Left ventricle myocardium inferior (tissue), 1 donor: ENCODE measurements at regions not wholly inside any gene's neighbourhood (a gene's known extent, or its start where the extent isn't known, plus 50 kb on each side); places are given as distances from the start of the nearest gene placed in this dataset.

ENCODE experiments used
- DNase-seq: peaks from one replicate; pipeline ENCODE4 v3.0.0-alpha.2; 2020
- H3K27ac ChIP-seq: fragments of 200-600 bp; replicated peaks from 2 replicates; pipeline ENCODE4 v1.8.0; 2021
- H3K27me3 ChIP-seq: fragments of 200-600 bp; 2 replicates; pipeline ENCODE4 v1.8.0; 2021; ENCODE audit warnings: low read depth
- H3K36me3 ChIP-seq: fragments of 200-600 bp; 2 replicates; pipeline ENCODE4 v1.8.0; 2021
- H3K4me1 ChIP-seq: fragments of 200-600 bp; 2 replicates; pipeline ENCODE4 v1.8.0; 2021
- H3K4me3 ChIP-seq: fragments of 200-600 bp; 2 replicates; pipeline ENCODE4 v1.8.0; 2021; ENCODE audit warnings: mild to moderate bottlenecking, moderate library complexity
- H3K9me3 ChIP-seq: fragments of 200-600 bp; replicated peaks from 2 replicates; pipeline ENCODE4 v1.8.0; 2021
- CTCF ChIP-seq: fragments of 200-600 bp; IDR thresholded peaks from 2 replicates; pipeline ENCODE4 v1.8.0; 2021; ENCODE audit warnings: antibody characterized with exemption, mild to moderate bottlenecking, borderline replicate concordance
- intact Hi-C: fragments of 100-400 bp; cut with micrococcal nuclease; formaldehyde crosslinking; loops from one replicate; pipeline ENCODE4 v1.11.0; 2022
- donor health status: DM: no; HTN: yes; CAD: no; lungs with severe emphysema.

GRCh38 chr11:27287205-27287604, 75.8 kb downstream of the CCDC34 start:
- Histone ChIP-seq H3K36me3 (no peaks in the 10 kb centered on the region), H3K9me3 (peaks cover 4% of the 10 kb centered on the region), H3K4me3 (no peak overlapping the region), H3K27ac (no peak overlapping the region), H3K4me1 (peaks cover 10% of the 10 kb centered on the region), H3K27me3 (no peaks in the 10 kb centered on the region)
- intact Hi-C loops: no loop called here
- DNase-seq: no peak
- TF ChIP-seq CTCF: no peak

- intact Hi-C loops: no loop called here
- no peak overlapping the region for H3K27ac ChIP-seq
These were observed 77.3 kb downstream of the CCDC34 start for GRCh38 chr11:27285761-27286160.

DNA sequence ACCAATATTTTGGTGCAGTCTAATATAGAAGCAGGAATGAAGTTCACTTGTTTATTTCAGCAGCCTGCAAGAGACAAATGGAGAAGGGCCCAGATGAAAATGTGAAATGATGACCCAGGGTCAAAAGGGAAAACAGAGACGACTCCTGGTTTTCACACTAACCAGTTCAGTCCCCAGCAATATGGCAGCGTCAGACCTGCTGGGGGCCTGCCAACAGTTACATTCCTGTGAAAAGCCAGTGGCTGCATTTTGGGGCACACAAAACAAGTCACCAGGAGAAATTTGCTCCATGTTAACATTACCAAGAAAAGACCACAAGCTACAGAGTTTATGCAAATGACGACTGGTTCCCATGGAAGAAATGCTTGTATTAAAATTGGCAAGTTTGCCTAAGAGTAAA, 80.2 kb downstream of the CCDC34 start:
- no peak overlapping the region for H3K4me3 ChIP-seq
- intact Hi-C loops: no loop called here
- no peak for TF ChIP-seq CTCF
- no peaks in the 10 kb centered on the region for H3K27me3 ChIP-seq
- peak overlapping the region; percentile 61 for H3K27ac ChIP-seq
- no peak for DNase-seq
- H3K36me3 ChIP-seq: no peaks in the 10 kb centered on the region
- H3K4me1 ChIP-seq: peaks cover 16% of the 10 kb centered on the region
- no peaks in the 10 kb centered on the region for H3K9me3 ChIP-seq

More at GRCh38 chr11:27285761-27286160, 77.3 kb downstream of the CCDC34 start:
- Histone ChIP-seq H3K4me3 (no peak overlapping the region), H3K4me1 (peaks cover 16% of the 10 kb centered on the region), H3K36me3 (no peaks in the 10 kb centered on the region), H3K27me3 (no peaks in the 10 kb centered on the region), H3K9me3 (no peaks in the 10 kb centered on the region)
- no peak for TF ChIP-seq CTCF
- no peak for DNase-seq

- TF ChIP-seq CTCF: no peak
- Histone ChIP-seq H3K9me3 (no peaks in the 10 kb centered on the region), H3K36me3 (no peaks in the 10 kb centered on the region), H3K27ac (peak overlapping the region; percentile 61), H3K27me3 (no peaks in the 10 kb centered on the region), H3K4me3 (no peak overlapping the region), H3K4me1 (peaks cover 16% of the 10 kb centered on the region)
- peak; percentile 59 for DNase-seq
- intact Hi-C loops: no loop called here
These were observed 81.0 kb downstream of the CCDC34 start for GRCh38 chr11:27281740-27282590.

DNA sequence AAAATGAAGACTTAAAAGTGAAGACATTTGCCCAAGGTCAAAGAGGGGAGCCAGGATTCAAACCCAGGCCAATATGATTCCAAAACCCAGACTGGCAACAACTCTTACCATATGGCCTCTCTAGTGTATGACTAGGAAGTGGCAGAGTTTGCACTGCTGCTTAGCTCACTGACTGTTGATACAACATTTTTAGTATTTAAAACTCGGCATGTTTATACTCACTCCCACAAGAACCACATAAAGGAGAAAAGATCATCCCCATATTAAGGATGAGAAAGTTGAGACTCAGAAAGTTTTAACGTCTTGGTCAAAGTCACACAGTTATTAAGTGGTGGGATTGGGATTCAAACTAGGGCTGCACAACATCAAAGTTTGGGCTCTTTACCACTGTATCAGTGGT, 81.7 kb downstream of the CCDC34 start:
- no peaks in the 10 kb centered on the region for H3K27me3 ChIP-seq

More for the DNA sequence above, 81.7 kb downstream of the CCDC34 start:
- peaks cover 16% of the 10 kb centered on the region for H3K4me1 ChIP-seq
- H3K36me3 ChIP-seq: no peaks in the 10 kb centered on the region
- no peak for DNase-seq
- TF ChIP-seq CTCF: no peak
- intact Hi-C loops: no loop called here
- no peaks in the 10 kb centered on the region for H3K9me3 ChIP-seq
- H3K4me3 ChIP-seq: no peak overlapping the region
- peak overlapping the region; percentile 61 for H3K27ac ChIP-seq
